ENCODE measurements at regions not wholly inside any gene's neighbourhood (a gene's known extent, or its start where the extent isn't known, plus 50 kb on each side); places are given as distances from the start of the nearest gene placed in this dataset.

DNA sequence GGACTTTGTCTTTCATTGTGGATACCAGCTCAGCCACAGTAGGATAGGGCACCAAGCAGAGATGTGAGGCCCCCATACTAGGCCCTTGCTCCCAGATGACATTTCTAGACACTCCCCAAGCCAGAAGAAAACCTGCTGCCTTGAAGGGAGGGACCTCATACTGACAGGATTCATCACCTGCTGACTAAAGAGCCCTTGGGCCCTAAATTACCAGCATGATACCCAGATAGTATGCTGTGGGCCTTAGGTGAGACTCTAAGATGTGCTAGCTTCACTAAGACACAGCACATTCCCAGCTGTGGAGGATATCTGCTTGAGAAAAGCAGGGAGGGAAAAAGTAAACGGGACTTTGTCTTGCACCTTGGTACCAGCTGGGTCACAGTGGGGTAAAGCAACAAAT is 324.0 kb downstream of the TBL1XR1 start:
- no peaks in the 10 kb centered on the region for H4K20me1 ChIP-seq (replicated peaks; ENCODE audit: control insufficient read depth, insufficient read depth, low read length)
- H2AFZ ChIP-seq (ENCODE audit: low read depth, low read length) = peak overlapping the region; percentile 30; the same call in 1 of the 2 replicates
- in situ Hi-C loops (cut with MboI) = no loop called here
- no peaks in the 10 kb centered on the region for H3K79me2 ChIP-seq (ENCODE audit: control insufficient read depth, insufficient read depth, low read length)
- no peaks in the 10 kb centered on the region for H3K9me1 ChIP-seq (ENCODE audit: control insufficient read depth, insufficient read depth, low read length)
- H3K4me3 ChIP-seq = no peak overlapping the region
- H3K4me2 ChIP-seq (ENCODE audit: insufficient read depth, low read length) = no peak overlapping the region; the same call in 1 of the 2 replicates
- 13% methylated on average over 1 of the region's 1 CpG for WGBS (ENCODE audit: insufficient coverage, low coverage, missing lambda C conversion rate)
- CTCF ChIA-PET (ENCODE audit: low intra/inter-chr PET ratio) = no interaction called here
- DNase-seq (ENCODE audit: extremely low read depth in 1 of 4, low spot score in 3 of 4) (no peak), FAIRE-seq (no peak), ATAC-seq (no peak; the same call in 2 of the 3 replicates)
- H3K27ac ChIP-seq (ENCODE audit: extremely low read depth, low read depth, low read length) = no peak overlapping the region
- BruUV-seq (replicated peaks) = no TSS peak
- H3K9ac ChIP-seq (ENCODE audit: insufficient read depth in 1 of 2, low read depth in 2 of 2, low read length in 2 of 2) = no peak overlapping the region
- H3K27me3 ChIP-seq (ENCODE audit: control insufficient read depth in 2 of 2, insufficient read depth in 2 of 2, low read length in 2 of 2) = no peaks in the 10 kb centered on the region
- H3K9me3 ChIP-seq (replicated peaks; ENCODE audit: control insufficient read depth, insufficient read depth, low read depth, low read length) = no peaks in the 10 kb centered on the region
- H3K36me3 ChIP-seq (ENCODE audit: control insufficient read depth, insufficient read depth, low read length) = no peaks in the 10 kb centered on the region
- intact Hi-C loops (cut with micrococcal nuclease) = loop anchor here (2.0 to 10.0 kb wide), 2 partner anchors 66 to 492 kb away; no protein-coding TSS in a partner anchor
- POLR2A ChIA-PET = interaction anchor here (1.0 kb wide), 1 partner anchor 485 kb away, joined by 3 read pairs; no protein-coding TSS in a partner anchor
- peaks cover 3 to 5% of the 10 kb centered on the region in 2 experiments; a peak in 3 of 5 replicates for H3K4me1 ChIP-seq (replicated peaks in 1 of 2; ENCODE audit: control insufficient read depth in 2 of 2, insufficient read depth in 2 of 2, low read length in 2 of 2)
- TF ChIP-seq BRD4 (IDR thresholded peaks at IDR 0.05) = no peak
- TF ChIP-seq TARDBP (IDR thresholded peaks at IDR 0.05) = no peak
- TF ChIP-seq ZSCAN32 (CRISPR knock-in tag; IDR thresholded peaks at IDR 0.05) = no peak
- no peak for TF ChIP-seq RBM34 (IDR thresholded peaks at IDR 0.05; ENCODE audit: borderline replicate concordance, insufficient read depth, low read length)
- TF ChIP-seq HNRNPK (IDR thresholded peaks at IDR 0.05; ENCODE audit: low read depth, low read length, poor library complexity, severe bottlenecking) = no peak
- TF ChIP-seq ZNF408 (CRISPR knock-in tag; IDR thresholded peaks at IDR 0.05; ENCODE audit: low read depth) = no peak
- no peak for TF ChIP-seq PML (IDR thresholded peaks at IDR 0.05; ENCODE audit: low read length)
- no peak for TF ChIP-seq STAG1 (CRISPR knock-in tag; IDR thresholded peaks at IDR 0.05; ENCODE audit: borderline replicate concordance)
- TF ChIP-seq NR2F6 (CRISPR knock-in tag; IDR thresholded peaks at IDR 0.05) = no peak
- TF ChIP-seq, protein P1, sequence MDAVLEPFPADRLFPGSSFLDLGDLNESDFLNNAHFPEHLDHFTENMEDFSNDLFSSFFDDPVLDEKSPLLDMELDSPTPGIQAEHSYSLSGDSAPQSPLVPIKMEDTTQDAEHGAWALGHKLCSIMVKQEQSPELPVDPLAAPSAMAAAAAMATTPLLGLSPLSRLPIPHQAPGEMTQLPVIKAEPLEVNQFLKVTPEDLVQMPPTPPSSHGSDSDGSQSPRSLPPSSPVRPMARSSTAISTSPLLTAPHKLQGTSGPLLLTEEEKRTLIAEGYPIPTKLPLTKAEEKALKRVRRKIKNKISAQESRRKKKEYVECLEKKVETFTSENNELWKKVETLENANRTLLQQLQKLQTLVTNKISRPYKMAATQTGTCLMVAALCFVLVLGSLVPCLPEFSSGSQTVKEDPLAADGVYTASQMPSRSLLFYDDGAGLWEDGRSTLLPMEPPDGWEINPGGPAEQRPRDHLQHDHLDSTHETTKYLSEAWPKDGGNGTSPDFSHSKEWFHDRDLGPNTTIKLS (IDR thresholded peaks at IDR 0.05; ENCODE audit: borderline replicate concordance, low read depth) = no peak
- no peak for TF ChIP-seq FOXK1 (CRISPR knock-in tag; IDR thresholded peaks at IDR 0.05; ENCODE audit: borderline replicate concordance)
- no peak for TF ChIP-seq KAT7 (CRISPR knock-in tag; IDR thresholded peaks at IDR 0.05; ENCODE audit: borderline replicate concordance)

All from K562 (cell line).